ENCODE measurements at regions not wholly inside any gene's neighbourhood (a gene's known extent, or its start where the extent isn't known, plus 50 kb on each side); places are given as distances from the start of the nearest gene placed in this dataset.

DNA sequence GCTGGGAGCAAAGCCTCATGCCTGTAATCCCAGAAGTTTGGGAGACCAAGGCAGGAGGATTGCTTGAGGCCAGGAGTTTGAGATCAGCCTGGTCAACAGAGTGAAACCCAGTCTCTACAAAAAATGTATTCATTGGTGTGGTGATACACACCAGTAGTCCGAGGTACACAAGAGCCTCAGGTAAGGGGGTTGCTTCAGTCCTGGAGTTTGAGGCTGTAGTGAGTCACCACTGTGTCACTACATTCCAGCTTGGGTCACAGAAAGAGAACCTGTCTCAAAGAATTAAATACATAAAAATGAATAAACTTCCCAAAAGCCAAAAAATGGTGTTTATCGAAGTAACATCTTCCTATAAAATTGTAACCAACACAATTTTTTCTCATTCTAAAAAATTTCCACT is 568.1 kb upstream of the LINC00305 start:
- Histone ChIP-seq H3K27ac (ENCODE audit: low read depth, low read length) (no peak overlapping the region), H3K4me3 (ENCODE audit: low read depth, low read length) (no peak overlapping the region), H3K27me3 (ENCODE audit: control insufficient read depth, insufficient read depth, low read length) (no peaks in the 10 kb centered on the region), H3K9me3 (ENCODE audit: control insufficient read depth, insufficient read depth, low read length) (peaks cover 15% of the 10 kb centered on the region)
- DNase-seq (ENCODE audit: low read depth, low spot score) = no peak
- CTCF ChIA-PET = no interaction called here
- POLR2A ChIA-PET = no interaction called here
- TF ChIP-seq, protein P1, sequence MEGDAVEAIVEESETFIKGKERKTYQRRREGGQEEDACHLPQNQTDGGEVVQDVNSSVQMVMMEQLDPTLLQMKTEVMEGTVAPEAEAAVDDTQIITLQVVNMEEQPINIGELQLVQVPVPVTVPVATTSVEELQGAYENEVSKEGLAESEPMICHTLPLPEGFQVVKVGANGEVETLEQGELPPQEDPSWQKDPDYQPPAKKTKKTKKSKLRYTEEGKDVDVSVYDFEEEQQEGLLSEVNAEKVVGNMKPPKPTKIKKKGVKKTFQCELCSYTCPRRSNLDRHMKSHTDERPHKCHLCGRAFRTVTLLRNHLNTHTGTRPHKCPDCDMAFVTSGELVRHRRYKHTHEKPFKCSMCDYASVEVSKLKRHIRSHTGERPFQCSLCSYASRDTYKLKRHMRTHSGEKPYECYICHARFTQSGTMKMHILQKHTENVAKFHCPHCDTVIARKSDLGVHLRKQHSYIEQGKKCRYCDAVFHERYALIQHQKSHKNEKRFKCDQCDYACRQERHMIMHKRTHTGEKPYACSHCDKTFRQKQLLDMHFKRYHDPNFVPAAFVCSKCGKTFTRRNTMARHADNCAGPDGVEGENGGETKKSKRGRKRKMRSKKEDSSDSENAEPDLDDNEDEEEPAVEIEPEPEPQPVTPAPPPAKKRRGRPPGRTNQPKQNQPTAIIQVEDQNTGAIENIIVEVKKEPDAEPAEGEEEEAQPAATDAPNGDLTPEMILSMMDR (IDR thresholded peaks at IDR 0.05; ENCODE audit: low read depth, low read length) = no peak

DNA sequence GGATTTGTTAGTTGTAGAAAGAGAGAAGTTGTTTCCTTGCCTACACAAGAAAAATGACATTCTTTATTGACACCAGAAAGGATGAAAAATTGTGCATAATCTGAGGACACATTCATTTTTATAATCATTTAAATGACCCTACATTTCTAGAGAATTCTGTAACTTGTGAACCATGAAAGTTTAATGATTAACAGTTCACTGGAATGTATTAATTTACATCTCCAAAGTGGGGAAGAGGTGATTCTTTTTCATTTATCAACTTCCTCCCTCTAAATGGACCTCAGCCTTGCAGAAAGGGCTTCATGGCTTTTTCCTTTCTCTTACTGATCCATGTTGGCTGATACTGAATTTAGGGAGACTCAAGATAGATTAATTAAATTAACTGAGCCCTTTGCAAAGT is 565.2 kb upstream of the LINC00305 start:
- Histone ChIP-seq H3K27ac (ENCODE audit: low read depth, low read length) (no peak overlapping the region), H3K9me3 (ENCODE audit: control insufficient read depth, insufficient read depth, low read length) (peaks cover 2% of the 10 kb centered on the region; the same call in 1 of the 2 replicates), H3K27me3 (ENCODE audit: control insufficient read depth, insufficient read depth, low read length) (no peaks in the 10 kb centered on the region), H3K4me3 (ENCODE audit: low read depth, low read length) (no peak overlapping the region)
- TF ChIP-seq, protein P1 (IDR thresholded peaks at IDR 0.05; ENCODE audit: low read depth, low read length) = no peak
- no peak for DNase-seq (ENCODE audit: low read depth, low spot score)
- ChIA-PET POLR2A (no interaction called here), CTCF (no interaction called here)

DNA sequence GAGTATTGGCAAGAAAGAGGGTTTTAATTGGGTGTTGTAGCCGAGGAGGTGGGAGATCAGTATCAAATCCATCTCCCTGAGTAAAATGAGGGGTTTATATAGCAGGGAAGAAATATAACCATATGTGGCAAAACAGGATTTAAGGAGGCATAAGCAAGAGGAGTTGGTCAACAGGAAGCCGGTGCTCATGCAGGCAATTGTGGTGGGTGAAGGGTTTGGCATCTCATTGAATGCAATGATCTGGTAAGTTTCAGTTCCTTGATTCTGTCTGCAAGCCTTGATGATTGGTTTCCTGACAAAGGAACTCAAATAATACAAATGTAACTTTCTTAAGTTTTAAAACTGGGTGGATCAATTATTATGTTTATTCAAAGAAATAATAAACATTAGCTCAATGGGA is 564.4 kb upstream of the LINC00305 start:
- H3K4me3 ChIP-seq (ENCODE audit: low read depth, low read length) = no peak overlapping the region
- ChIA-PET POLR2A (no interaction called here), CTCF (no interaction called here)
- H3K27me3 ChIP-seq (ENCODE audit: control insufficient read depth, insufficient read depth, low read length) = no peaks in the 10 kb centered on the region
- TF ChIP-seq, protein P1 (IDR thresholded peaks at IDR 0.05; ENCODE audit: low read depth, low read length) = no peak
- DNase-seq (ENCODE audit: low read depth, low spot score) = no peak
- H3K9me3 ChIP-seq (ENCODE audit: control insufficient read depth, insufficient read depth, low read length) = no peaks in the 10 kb centered on the region
- no peak overlapping the region for H3K27ac ChIP-seq (ENCODE audit: low read depth, low read length)

DNA sequence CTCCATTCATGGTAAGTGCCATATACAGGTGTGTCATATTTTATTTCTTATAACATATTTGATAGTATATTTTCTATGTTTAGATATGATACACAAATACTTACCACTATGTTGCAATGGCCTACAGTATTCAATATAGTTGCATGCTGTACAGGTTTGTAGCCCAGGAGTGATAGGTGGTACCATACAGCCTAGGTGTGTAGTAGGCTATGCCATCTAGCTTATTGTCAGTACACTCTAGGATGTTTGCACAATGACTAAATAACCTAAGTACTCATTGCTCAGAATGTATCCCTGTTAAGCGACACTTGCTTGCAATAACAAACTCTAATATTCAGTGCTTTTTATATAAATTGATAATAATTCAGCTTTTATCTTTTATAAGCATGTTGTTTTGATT is 563.1 kb upstream of the LINC00305 start:
- CTCF ChIA-PET = no interaction called here
- Histone ChIP-seq H3K4me3 (ENCODE audit: low read depth, low read length) (no peak overlapping the region), H3K27ac (ENCODE audit: low read depth, low read length) (no peak overlapping the region), H3K27me3 (ENCODE audit: control insufficient read depth, insufficient read depth, low read length) (no peaks in the 10 kb centered on the region), H3K9me3 (ENCODE audit: control insufficient read depth, insufficient read depth, low read length) (no peaks in the 10 kb centered on the region)
- POLR2A ChIA-PET = no interaction called here
- TF ChIP-seq, protein P1 (IDR thresholded peaks at IDR 0.05; ENCODE audit: low read depth, low read length) = no peak
- no peak for DNase-seq (ENCODE audit: low read depth, low spot score)

DNA sequence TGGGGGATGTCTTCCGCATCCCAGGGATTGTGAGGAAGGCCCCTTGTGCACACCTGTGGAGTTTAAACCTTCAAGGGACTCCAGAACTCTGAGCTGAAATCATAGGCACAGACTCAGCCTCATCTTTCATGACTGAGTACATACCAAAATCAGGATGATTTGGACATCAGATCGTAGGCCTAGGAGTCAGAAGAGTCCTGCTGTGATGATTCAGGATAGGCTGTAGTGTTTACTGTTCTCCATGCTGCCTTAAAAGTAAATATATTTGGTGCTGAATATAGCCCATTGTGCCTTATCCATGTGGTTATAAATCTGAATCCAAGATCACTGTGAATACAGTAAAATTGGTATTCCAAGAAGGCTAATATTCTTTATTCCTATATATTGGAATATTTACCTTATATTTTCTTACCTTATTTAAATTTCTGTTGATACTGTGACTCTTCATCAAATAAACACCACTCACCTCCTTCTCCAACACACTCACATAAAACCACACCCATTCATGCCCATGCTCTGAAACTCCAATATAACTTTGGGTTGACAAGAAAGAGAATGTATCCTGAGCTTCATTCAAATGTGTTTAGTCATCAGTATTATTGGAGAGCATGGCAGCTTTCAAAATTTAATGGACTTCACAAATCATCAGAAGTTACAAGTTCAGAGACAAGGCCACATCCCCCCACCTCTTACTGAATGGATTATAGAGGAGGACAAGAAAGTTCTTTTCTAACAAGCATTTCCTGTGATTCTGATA is 561.4 kb upstream of the LINC00305 start:
- H3K9me3 ChIP-seq (ENCODE audit: control insufficient read depth, insufficient read depth, low read length) = peaks cover 4% of the 10 kb centered on the region; the same call in 1 of the 2 replicates
- DNase-seq (ENCODE audit: low read depth, low spot score) = no peak
- CTCF ChIA-PET = no interaction called here
- no peak overlapping the region for H3K27ac ChIP-seq (ENCODE audit: low read depth, low read length)
- POLR2A ChIA-PET = no interaction called here
- no peaks in the 10 kb centered on the region for H3K27me3 ChIP-seq (ENCODE audit: control insufficient read depth, insufficient read depth, low read length)
- TF ChIP-seq, protein P1 (IDR thresholded peaks at IDR 0.05; ENCODE audit: low read depth, low read length) = no peak
- H3K4me3 ChIP-seq (ENCODE audit: low read depth, low read length) = no peak overlapping the region
